Mucosa of descending colon (tissue), 3 donors: ENCODE measurements at regions not wholly inside any gene's neighbourhood (a gene's known extent, or its start where the extent isn't known, plus 50 kb on each side); places are given as distances from the start of the nearest gene placed in this dataset.

Experiments used
- ATAC-seq: fragments of 200-7000 bp; cut with Tn5 transposase; one replicate; pipeline ENCODE4 v1.9.1; 2020; ENCODE audit warnings: mild to moderate bottlenecking, moderate library complexity
- DNase-seq, 3 donors: peaks; one replicate each; pipeline ENCODE4 v3.0.0-alpha.2; 2020
- H3K36me3 ChIP-seq: fragments of 200-600 bp; one replicate; pipeline ENCODE4 v1.8.0; 2021; ENCODE audit warnings: low read depth, mild to moderate bottlenecking
- H3K4me1 ChIP-seq: fragments of 200-600 bp; one replicate; pipeline ENCODE4 v1.8.0; 2021; ENCODE audit warnings: low read depth, mild to moderate bottlenecking
- H3K4me3 ChIP-seq: fragments of 200-600 bp; one replicate; pipeline ENCODE4 v1.8.0; 2021; ENCODE audit warnings: mild to moderate bottlenecking
- H3K9me3 ChIP-seq: fragments of 200-600 bp; one replicate; pipeline ENCODE4 v1.8.0; 2021; ENCODE audit warnings: mild to moderate bottlenecking
- CTCF ChIP-seq: fragments of 200-600 bp; IDR thresholded peaks from one replicate; pipeline ENCODE4 v1.8.0; 2022; ENCODE audit warnings: antibody characterized with exemption, mild to moderate bottlenecking
- intact Hi-C, 2 donors: fragments of 100-400 bp; cut with DNase I in 1 of 2; cut with micrococcal nuclease in 1 of 2; formaldehyde crosslinking; loops; one replicate each; pipeline versions ENCODE4 v1.11.0 to v1.11.1; 2022; cut with DNase I, micrococcal nuclease
- donor health status: DM: no; HTN: no; CAD: no; lungs with moderate emphysema.
- donor health status: DM: no; HTN: no; CAD: no.
- donor health status: DM: no; HTN: yes; CAD: no.

GRCh38 chr6:84416043-84416657 lies 188.7 kb upstream of the CEP162 start:
- no peaks in the 10 kb centered on the region for H3K4me1 ChIP-seq
- DNase-seq: no peak
- H3K36me3 ChIP-seq: no peaks in the 10 kb centered on the region
- no peak for TF ChIP-seq CTCF
- intact Hi-C loops: no loop called here
- ATAC-seq: no peak
- no peak overlapping the region for H3K4me3 ChIP-seq
- no peaks in the 10 kb centered on the region for H3K9me3 ChIP-seq

GRCh38 chr6:84415517-84415916 lies 188.1 kb upstream of the CEP162 start:
- ATAC-seq: no peak
- Histone ChIP-seq H3K9me3 (no peaks in the 10 kb centered on the region), H3K36me3 (no peaks in the 10 kb centered on the region), H3K4me1 (no peaks in the 10 kb centered on the region), H3K4me3 (no peak overlapping the region)
- TF ChIP-seq CTCF: no peak
- intact Hi-C loops: no loop called here
- DNase-seq: no peak

- TF ChIP-seq CTCF: no peak
Measured at GRCh38 chr6:84415068-84415467, 187.6 kb upstream of the CEP162 start.

GRCh38 chr6:84414531-84414930 lies 187.1 kb upstream of the CEP162 start:
- H3K4me3 ChIP-seq: no peak overlapping the region
- TF ChIP-seq CTCF: no peak
- DNase-seq (no peak), ATAC-seq (no peak)
- H3K4me1 ChIP-seq: no peaks in the 10 kb centered on the region
- intact Hi-C loops: no loop called here
- H3K9me3 ChIP-seq: no peaks in the 10 kb centered on the region
- H3K36me3 ChIP-seq: no peaks in the 10 kb centered on the region

More at GRCh38 chr6:84415068-84415467, 187.6 kb upstream of the CEP162 start:
- no peaks in the 10 kb centered on the region for H3K9me3 ChIP-seq
- no peak overlapping the region for H3K4me3 ChIP-seq
- H3K4me1 ChIP-seq: no peaks in the 10 kb centered on the region
- H3K36me3 ChIP-seq: no peaks in the 10 kb centered on the region
- intact Hi-C loops: no loop called here
- ATAC-seq: no peak
- DNase-seq: no peak

- H3K9me3 ChIP-seq: no peaks in the 10 kb centered on the region
- intact Hi-C loops: no loop called here
- no peaks in the 10 kb centered on the region for H3K36me3 ChIP-seq
- DNase-seq (no peak), ATAC-seq (no peak)
- no peak for TF ChIP-seq CTCF
- H3K4me1 ChIP-seq: no peaks in the 10 kb centered on the region
- no peak overlapping the region for H3K4me3 ChIP-seq
Measured at GRCh38 chr6:84411060-84411629, 183.7 kb upstream of the CEP162 start.

- no peaks in the 10 kb centered on the region for H3K4me1 ChIP-seq
- DNase-seq (no peak), ATAC-seq (no peak)
- H3K36me3 ChIP-seq: no peaks in the 10 kb centered on the region
- intact Hi-C loops: no loop called here
- no peak for TF ChIP-seq CTCF
- no peaks in the 10 kb centered on the region for H3K9me3 ChIP-seq
- no peak overlapping the region for H3K4me3 ChIP-seq
Measured at GRCh38 chr6:84409911-84410310, 182.5 kb upstream of the CEP162 start.
